Neural cell (in vitro differentiated cells): ENCODE measurements at regions not wholly inside any gene's neighbourhood (a gene's known extent, or its start where the extent isn't known, plus 50 kb on each side); places are given as distances from the start of the nearest gene placed in this dataset.

Experiments
- H2AFZ ChIP-seq: fragments of 200-600, 300-800 bp; sonication (generic), shearing (Covaris generic); 2 replicates; pipeline ENCODE4 v1.6.0; 2014; ENCODE audit warnings: low read depth, mild to moderate bottlenecking, antibody characterized with exemption, low read length, moderate library complexity
- H3F3A ChIP-seq: fragments of 200-600 bp; shearing (Covaris generic); 2 replicates; pipeline ENCODE4 v1.6.1; 2016; ENCODE audit warnings: mild to moderate bottlenecking, moderate library complexity, mixed read lengths, antibody characterized with exemption, low read length; ENCODE audit not compliant: insufficient read depth, poor library complexity, severe bottlenecking
- H3K27ac ChIP-seq: fragments of 200-600, 300-800 bp; sonication (generic), shearing (Covaris generic); 2 replicates; pipeline ENCODE4 v1.5.1; 2014; ENCODE audit warnings: mild to moderate bottlenecking, low read length, moderate library complexity
- H3K27me3 ChIP-seq: fragments of 300-800, 200-600 bp; sonication (generic), shearing (Covaris generic); 2 replicates; pipeline ENCODE4 v1.6.0; 2014; ENCODE audit warnings: mild to moderate bottlenecking, low read depth, low read length, moderate library complexity; ENCODE audit not compliant: insufficient read depth
- H3K36me3 ChIP-seq: fragments of 300-800, 200-600 bp; sonication (generic), shearing (Covaris generic); 2 replicates; pipeline ENCODE4 v1.5.1; 2014; ENCODE audit warnings: mild to moderate bottlenecking, antibody characterized with exemption, low read length, moderate library complexity; ENCODE audit not compliant: insufficient read depth
- H3K4me2 ChIP-seq: fragments of 300-800, 200-600 bp; sonication (generic), shearing (Covaris generic); 2 replicates; pipeline ENCODE4 v1.6.0; 2014; ENCODE audit warnings: mild to moderate bottlenecking, low read length
- H3K4me3 ChIP-seq: fragments of 300-800, 200-600 bp; sonication (generic), shearing (Covaris generic); 2 replicates; pipeline ENCODE4 v1.5.1; 2014; ENCODE audit warnings: mild to moderate bottlenecking, low read length, moderate library complexity
- H3K79me2 ChIP-seq: fragments of 200-600 bp; shearing (Covaris generic); replicated peaks from 2 replicates; pipeline ENCODE4 v1.6.0; 2014; ENCODE audit warnings: mild to moderate bottlenecking, low read length, moderate library complexity; ENCODE audit not compliant: insufficient read depth
- H3K9ac ChIP-seq: fragments of 300-800, 200-600 bp; sonication (generic), shearing (Covaris generic); 2 replicates; pipeline ENCODE4 v1.6.1; 2016; ENCODE audit warnings: mild to moderate bottlenecking, low read length, mixed read lengths
- H3K9me2 ChIP-seq: fragments of 200-600 bp; shearing (Covaris generic); 2 replicates; pipeline ENCODE4 v1.6.1; 2016; ENCODE audit warnings: mild to moderate bottlenecking, low read length, mixed read lengths; ENCODE audit not compliant: insufficient read depth
- H3K9me3 ChIP-seq: fragments of 200-600, 300-800 bp; sonication (generic), shearing (Covaris generic); 2 replicates; pipeline ENCODE4 v1.6.1; 2016; ENCODE audit warnings: mild to moderate bottlenecking, mixed run types, low read length, moderate library complexity, mixed read lengths
- H4K20me1 ChIP-seq: fragments of 200-600 bp; shearing (Covaris generic); 2 replicates; pipeline ENCODE4 v1.6.1; 2016; ENCODE audit warnings: mild to moderate bottlenecking, mixed run types; ENCODE audit not compliant: insufficient read depth
- CTCF ChIP-seq: fragments of 450-650 bp; IDR thresholded peaks from 2 replicates; pipeline ENCODE4 v1.5.1; 2014; ENCODE audit warnings: antibody characterized with exemption, mild to moderate bottlenecking, moderate library complexity; ENCODE audit not compliant: poor library complexity, severe bottlenecking
- EP300 ChIP-seq: fragments of 450-650 bp; conservative IDR thresholded peaks from 2 replicates; pipeline ENCODE4 v1.6.1; 2014; ENCODE audit warnings: antibody characterized with exemption, mild to moderate bottlenecking, moderate library complexity; ENCODE audit not compliant: poor library complexity, severe bottlenecking
- EZH2 ChIP-seq: fragments of 200-600, 300-800 bp; shearing (Covaris generic), sonication (generic); IDR thresholded peaks from 2 replicates; pipeline ENCODE4 v1.6.1; 2014; ENCODE audit warnings: antibody characterized with exemption, low read length, borderline replicate concordance, mild to moderate bottlenecking; ENCODE audit not compliant: insufficient read depth, poor library complexity, severe bottlenecking
- MXI1 ChIP-seq: fragments of 450-650 bp; conservative IDR thresholded peaks from 2 replicates; pipeline ENCODE4 v1.6.1; 2014; ENCODE audit warnings: antibody characterized with exemption, mild to moderate bottlenecking; ENCODE audit not compliant: poor library complexity, severe bottlenecking
- POLR2AphosphoS5 ChIP-seq: IDR thresholded peaks from 2 replicates; pipeline ENCODE4 v1.6.1; 2012
- RAD21 ChIP-seq: fragments of 450-650 bp; conservative IDR thresholded peaks from 2 replicates; pipeline ENCODE4 v1.6.1; 2014; ENCODE audit warnings: antibody characterized with exemption, mild to moderate bottlenecking, moderate library complexity
- SMC3 ChIP-seq: fragments of 450-650 bp; conservative IDR thresholded peaks from 2 replicates; pipeline ENCODE4 v1.6.1; 2014; ENCODE audit warnings: antibody characterized with exemption, mild to moderate bottlenecking, moderate library complexity; ENCODE audit not compliant: poor library complexity
- TAF1 ChIP-seq: IDR thresholded peaks from 2 replicates; pipeline ENCODE4 v1.6.1; 2012; ENCODE audit warnings: low read depth
- TF ChIP-seq, protein P1 (sequence below): IDR thresholded peaks from 2 replicates; pipeline ENCODE4 v1.6.1; 2012; ENCODE audit warnings: borderline replicate concordance

GRCh38 chr18:44111337-44111736, 569.4 kb upstream of the SETBP1 start:
- Histone ChIP-seq H3K36me3 (no peaks in the 10 kb centered on the region), H4K20me1 (no peaks in the 10 kb centered on the region), H3K79me2 (no peaks in the 10 kb centered on the region), H3K9me2 (no peaks in the 10 kb centered on the region), H3K4me2 (no peak overlapping the region), H3K27ac (no peak overlapping the region), H3K27me3 (no peaks in the 10 kb centered on the region), H3K9ac (no peak overlapping the region), H3K9me3 (no peaks in the 10 kb centered on the region), H2AFZ (no peak overlapping the region), H3F3A (no peaks in the 10 kb centered on the region), H3K4me3 (no peak overlapping the region)
- no peak for TF ChIP-seq EZH2
- no peak for TF ChIP-seq CTCF

GRCh38 chr18:44117821-44118220, 562.9 kb upstream of the SETBP1 start:
- TF ChIP-seq, protein P1, sequence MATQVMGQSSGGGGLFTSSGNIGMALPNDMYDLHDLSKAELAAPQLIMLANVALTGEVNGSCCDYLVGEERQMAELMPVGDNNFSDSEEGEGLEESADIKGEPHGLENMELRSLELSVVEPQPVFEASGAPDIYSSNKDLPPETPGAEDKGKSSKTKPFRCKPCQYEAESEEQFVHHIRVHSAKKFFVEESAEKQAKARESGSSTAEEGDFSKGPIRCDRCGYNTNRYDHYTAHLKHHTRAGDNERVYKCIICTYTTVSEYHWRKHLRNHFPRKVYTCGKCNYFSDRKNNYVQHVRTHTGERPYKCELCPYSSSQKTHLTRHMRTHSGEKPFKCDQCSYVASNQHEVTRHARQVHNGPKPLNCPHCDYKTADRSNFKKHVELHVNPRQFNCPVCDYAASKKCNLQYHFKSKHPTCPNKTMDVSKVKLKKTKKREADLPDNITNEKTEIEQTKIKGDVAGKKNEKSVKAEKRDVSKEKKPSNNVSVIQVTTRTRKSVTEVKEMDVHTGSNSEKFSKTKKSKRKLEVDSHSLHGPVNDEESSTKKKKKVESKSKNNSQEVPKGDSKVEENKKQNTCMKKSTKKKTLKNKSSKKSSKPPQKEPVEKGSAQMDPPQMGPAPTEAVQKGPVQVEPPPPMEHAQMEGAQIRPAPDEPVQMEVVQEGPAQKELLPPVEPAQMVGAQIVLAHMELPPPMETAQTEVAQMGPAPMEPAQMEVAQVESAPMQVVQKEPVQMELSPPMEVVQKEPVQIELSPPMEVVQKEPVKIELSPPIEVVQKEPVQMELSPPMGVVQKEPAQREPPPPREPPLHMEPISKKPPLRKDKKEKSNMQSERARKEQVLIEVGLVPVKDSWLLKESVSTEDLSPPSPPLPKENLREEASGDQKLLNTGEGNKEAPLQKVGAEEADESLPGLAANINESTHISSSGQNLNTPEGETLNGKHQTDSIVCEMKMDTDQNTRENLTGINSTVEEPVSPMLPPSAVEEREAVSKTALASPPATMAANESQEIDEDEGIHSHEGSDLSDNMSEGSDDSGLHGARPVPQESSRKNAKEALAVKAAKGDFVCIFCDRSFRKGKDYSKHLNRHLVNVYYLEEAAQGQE, result no peak
- TF ChIP-seq EZH2 (no peak), CTCF (no peak), TAF1 (no peak), SMC3 (no peak)
- H4K20me1 ChIP-seq, result no peaks in the 10 kb centered on the region
- no peaks in the 10 kb centered on the region for H3K9me3 ChIP-seq
- no peaks in the 10 kb centered on the region for H3F3A ChIP-seq
- no peaks in the 10 kb centered on the region for H3K36me3 ChIP-seq
- no peak overlapping the region for H2AFZ ChIP-seq
- no peaks in the 10 kb centered on the region for H3K9me2 ChIP-seq
- H3K9ac ChIP-seq, result no peak overlapping the region
- no peak overlapping the region for H3K4me3 ChIP-seq
- H3K27ac ChIP-seq, result no peak overlapping the region
- no peak overlapping the region for H3K4me2 ChIP-seq
- no peaks in the 10 kb centered on the region for H3K27me3 ChIP-seq
- no peaks in the 10 kb centered on the region for H3K79me2 ChIP-seq

GRCh38 chr18:44119607-44120006, 561.1 kb upstream of the SETBP1 start:
- no peaks in the 10 kb centered on the region for H4K20me1 ChIP-seq
- H3K9me3 ChIP-seq, result no peaks in the 10 kb centered on the region
- no peaks in the 10 kb centered on the region for H3K36me3 ChIP-seq
- H3K9ac ChIP-seq, result no peak overlapping the region
- H3K79me2 ChIP-seq, result no peaks in the 10 kb centered on the region
- H3K27ac ChIP-seq, result no peak overlapping the region
- no peak overlapping the region for H2AFZ ChIP-seq
- no peak overlapping the region for H3K4me3 ChIP-seq
- no peak overlapping the region for H3K4me2 ChIP-seq
- no peaks in the 10 kb centered on the region for H3K9me2 ChIP-seq
- H3K27me3 ChIP-seq, result no peaks in the 10 kb centered on the region
- no peaks in the 10 kb centered on the region for H3F3A ChIP-seq
- no peak for TF ChIP-seq SMC3
- TF ChIP-seq EP300, result no peak
- TF ChIP-seq POLR2AphosphoS5, result no peak
- TF ChIP-seq MXI1, result no peak
- no peak for TF ChIP-seq CTCF
- no peak for TF ChIP-seq RAD21
